ENCODE measurements at regions not wholly inside any gene's neighbourhood (a gene's known extent, or its start where the extent isn't known, plus 50 kb on each side); places are given as distances from the start of the nearest gene placed in this dataset.

GRCh38 chr5:2032432-2032831 is 149.7 kb upstream of the IRX4 start:
- no peak for DNase-seq (ENCODE audit: low read depth)

GRCh38 chr5:2031581-2031980 is 148.9 kb upstream of the IRX4 start:
- no peak for DNase-seq (ENCODE audit: low read depth)

- no peak for DNase-seq (ENCODE audit: low read depth)
Measured at GRCh38 chr5:2030131-2030530, 147.4 kb upstream of the IRX4 start.

- DNase-seq (ENCODE audit: low read depth): no peak
Measured at GRCh38 chr5:2029206-2029605, 146.5 kb upstream of the IRX4 start.

- no peak for DNase-seq (ENCODE audit: low read depth)
Measured at GRCh38 chr5:2027790-2028189, 145.1 kb upstream of the IRX4 start.

GRCh38 chr5:2024986-2025721 is 142.4 kb upstream of the IRX4 start:
- no peak for DNase-seq (ENCODE audit: low read depth)

GRCh38 chr5:2023196-2023595 is 140.5 kb upstream of the IRX4 start:
- DNase-seq (ENCODE audit: low read depth): no peak

GRCh38 chr5:2022436-2022835 is 139.7 kb upstream of the IRX4 start:
- no peak for DNase-seq (ENCODE audit: low read depth)

GRCh38 chr5:2021484-2022176 is 138.9 kb upstream of the IRX4 start:
- DNase-seq (ENCODE audit: low read depth): no peak

- DNase-seq (ENCODE audit: low read depth): no peak
Measured at GRCh38 chr5:2020730-2021129, 138.0 kb upstream of the IRX4 start.

GRCh38 chr5:2019716-2020115 is 137.0 kb upstream of the IRX4 start:
- no peak for DNase-seq (ENCODE audit: low read depth)

GRCh38 chr5:2018390-2018724 is 135.6 kb upstream of the IRX4 start:
- DNase-seq (ENCODE audit: low read depth): no peak

- DNase-seq (ENCODE audit: low read depth): no peak
Measured at GRCh38 chr5:2017540-2018389, 135.0 kb upstream of the IRX4 start.

GRCh38 chr5:2015961-2016360 is 133.2 kb upstream of the IRX4 start:
- no peak for DNase-seq (ENCODE audit: low read depth)

GRCh38 chr5:2015124-2015848 is 132.6 kb upstream of the IRX4 start:
- no peak for DNase-seq (ENCODE audit: low read depth)

GRCh38 chr5:2014058-2014610 is 131.4 kb upstream of the IRX4 start:
- no peak for DNase-seq (ENCODE audit: low read depth)

GRCh38 chr5:2013301-2014057 is 130.8 kb upstream of the IRX4 start:
- DNase-seq (ENCODE audit: low read depth): no peak

- DNase-seq (ENCODE audit: low read depth): no peak
Measured at GRCh38 chr5:2012885-2013284, 130.2 kb upstream of the IRX4 start.

GRCh38 chr5:2011481-2012411 is 129.0 kb upstream of the IRX4 start:
- no peak for DNase-seq (ENCODE audit: low read depth)

GRCh38 chr5:2010940-2011339 is 128.2 kb upstream of the IRX4 start:
- DNase-seq (ENCODE audit: low read depth): no peak

Data from stimulated activated CD8-positive, alpha-beta memory T cell treated with anti-CD3 and anti-CD28 coated beads, Interleukin-15, amount 100 ng/mL, for 1 hour (primary cell).